ENCODE measurements at regions not wholly inside any gene's neighbourhood (a gene's known extent, or its start where the extent isn't known, plus 50 kb on each side); places are given as distances from the start of the nearest gene placed in this dataset.
"Not testable (repeated sequence)": the region's sequence is repeated elsewhere in the genome, so short reads cannot be mapped to it uniquely, and the experiment has no call there.

DNA sequence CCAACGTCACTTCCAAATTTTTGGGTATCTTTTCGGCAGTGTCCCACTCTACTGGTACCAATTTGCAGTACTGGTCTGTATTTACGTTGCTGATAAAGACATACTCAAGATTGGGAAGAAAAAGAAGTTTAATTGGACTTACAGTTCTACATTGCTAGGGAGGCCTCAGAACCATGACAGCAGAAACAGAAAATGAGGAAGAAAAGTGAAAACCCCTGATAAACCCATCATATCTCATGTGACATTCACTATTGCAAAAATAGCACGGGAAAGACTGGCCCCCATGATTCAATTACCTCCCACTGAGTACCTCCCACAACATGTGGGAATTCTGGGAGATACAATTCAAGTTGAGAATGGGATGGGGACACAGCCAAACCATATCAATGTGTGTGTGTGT is 364.0 kb upstream of the KCND2 start:
- Histone ChIP-seq H3K9me3 (no peaks in the 10 kb centered on the region), H3K4me1 (no peaks in the 10 kb centered on the region), H3K4me3 (no peak overlapping the region), H3K4me2 (no peak overlapping the region), H3K27ac (no peak overlapping the region)
- FAIRE-seq (no peak), ATAC-seq (no peak), DNase-seq (ENCODE audit: low read depth in 1 of 2, low spot score in 1 of 2) (no peak)
- no peak for TF ChIP-seq HOXB13 (CRISPR knock-in tag; IDR thresholded peaks at IDR 0.05; ENCODE audit: low read depth)
- no peak for TF ChIP-seq ZSCAN20 (CRISPR knock-in tag; IDR thresholded peaks at IDR 0.05)
- no peak for TF ChIP-seq CHD4 (IDR thresholded peaks at IDR 0.05; ENCODE audit: borderline replicate concordance)
- no peak for TF ChIP-seq RAD21 (conservative IDR thresholded peaks at IDR 0.05 in 1 of 2, IDR thresholded peaks at IDR 0.05 in 1 of 2)
- no peak for TF ChIP-seq EP300 (IDR thresholded peaks at IDR 0.05)
- no peak for TF ChIP-seq JUN (IDR thresholded peaks at IDR 0.05)
- TF ChIP-seq CHD2 (IDR thresholded peaks at IDR 0.05; ENCODE audit: low read length, partially characterized antibody) = no peak
- no peak for TF ChIP-seq ESRRA (IDR thresholded peaks at IDR 0.05; ENCODE audit: borderline replicate concordance, low read length)
- TF ChIP-seq, protein P1, sequence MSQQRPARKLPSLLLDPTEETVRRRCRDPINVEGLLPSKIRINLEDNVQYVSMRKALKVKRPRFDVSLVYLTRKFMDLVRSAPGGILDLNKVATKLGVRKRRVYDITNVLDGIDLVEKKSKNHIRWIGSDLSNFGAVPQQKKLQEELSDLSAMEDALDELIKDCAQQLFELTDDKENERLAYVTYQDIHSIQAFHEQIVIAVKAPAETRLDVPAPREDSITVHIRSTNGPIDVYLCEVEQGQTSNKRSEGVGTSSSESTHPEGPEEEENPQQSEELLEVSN (IDR thresholded peaks at IDR 0.05; ENCODE audit: borderline replicate concordance, low read depth) = no peak
- TF ChIP-seq POLR2AphosphoS2 (conservative IDR thresholded peaks at IDR 0.05; ENCODE audit: low read length) = no peak
- no peak for TF ChIP-seq NPAS2 (CRISPR knock-in tag; IDR thresholded peaks at IDR 0.05; ENCODE audit: borderline replicate concordance)
- no peak for TF ChIP-seq MAZ (IDR thresholded peaks at IDR 0.05; ENCODE audit: borderline replicate concordance, low read depth, low read length)
- no peak for TF ChIP-seq POLR2A (IDR thresholded peaks at IDR 0.05; ENCODE audit: low read length)
- TF ChIP-seq, protein P2, sequence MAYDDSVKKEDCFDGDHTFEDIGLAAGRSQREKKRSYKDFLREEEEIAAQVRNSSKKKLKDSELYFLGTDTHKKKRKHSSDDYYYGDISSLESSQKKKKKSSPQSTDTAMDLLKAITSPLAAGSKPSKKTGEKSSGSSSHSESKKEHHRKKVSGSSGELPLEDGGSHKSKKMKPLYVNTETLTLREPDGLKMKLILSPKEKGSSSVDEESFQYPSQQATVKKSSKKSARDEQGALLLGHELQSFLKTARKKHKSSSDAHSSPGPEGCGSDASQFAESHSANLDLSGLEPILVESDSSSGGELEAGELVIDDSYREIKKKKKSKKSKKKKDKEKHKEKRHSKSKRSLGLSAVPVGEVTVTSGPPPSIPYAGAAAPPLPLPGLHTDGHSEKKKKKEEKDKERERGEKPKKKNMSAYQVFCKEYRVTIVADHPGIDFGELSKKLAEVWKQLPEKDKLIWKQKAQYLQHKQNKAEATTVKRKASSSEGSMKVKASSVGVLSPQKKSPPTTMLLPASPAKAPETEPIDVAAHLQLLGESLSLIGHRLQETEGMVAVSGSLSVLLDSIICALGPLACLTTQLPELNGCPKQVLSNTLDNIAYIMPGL (CRISPR knock-in tag; IDR thresholded peaks at IDR 0.05; ENCODE audit: borderline replicate concordance) = no peak
- TF ChIP-seq, protein P3, sequence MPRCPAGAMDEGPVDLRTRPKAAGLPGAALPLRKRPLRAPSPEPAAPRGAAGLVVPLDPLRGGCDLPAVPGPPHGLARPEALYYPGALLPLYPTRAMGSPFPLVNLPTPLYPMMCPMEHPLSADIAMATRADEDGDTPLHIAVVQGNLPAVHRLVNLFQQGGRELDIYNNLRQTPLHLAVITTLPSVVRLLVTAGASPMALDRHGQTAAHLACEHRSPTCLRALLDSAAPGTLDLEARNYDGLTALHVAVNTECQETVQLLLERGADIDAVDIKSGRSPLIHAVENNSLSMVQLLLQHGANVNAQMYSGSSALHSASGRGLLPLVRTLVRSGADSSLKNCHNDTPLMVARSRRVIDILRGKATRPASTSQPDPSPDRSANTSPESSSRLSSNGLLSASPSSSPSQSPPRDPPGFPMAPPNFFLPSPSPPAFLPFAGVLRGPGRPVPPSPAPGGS (IDR thresholded peaks at IDR 0.05) = no peak
- no peak for TF ChIP-seq FOXS1 (CRISPR knock-in tag; IDR thresholded peaks at IDR 0.05)
- CTCF ChIA-PET = no interaction called here
- 2% methylated on average over 4 of the region's 4 CpGs for WGBS (ENCODE audit: missing lambda C conversion rate)
- POLR2A ChIA-PET = no interaction called here

DNA sequence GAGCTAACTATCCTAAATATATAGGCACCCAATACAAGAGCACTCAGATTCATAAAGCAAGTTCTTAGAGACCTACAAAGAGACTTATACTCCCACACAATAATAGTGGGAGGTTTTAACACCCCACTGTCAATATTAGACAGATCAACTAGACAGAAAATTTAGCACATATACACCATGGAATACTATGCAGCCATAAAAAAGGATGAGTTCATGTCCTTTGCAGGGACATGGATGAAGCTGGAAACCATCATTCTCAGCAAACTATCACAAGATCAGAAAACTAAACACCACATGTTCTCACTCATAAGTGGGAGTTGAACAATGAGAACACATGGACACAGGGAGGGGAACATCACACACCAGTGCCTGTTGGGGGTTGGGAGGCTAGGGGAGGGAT is 358.9 kb upstream of the KCND2 start:
- H3K4me3 ChIP-seq; ATAC-seq; FAIRE-seq; H3K4me2 ChIP-seq; DNase-seq (ENCODE audit: low read depth in 1 of 2, low spot score in 1 of 2); H3K4me1 ChIP-seq; CTCF ChIA-PET; H3K9me3 ChIP-seq; H3K27ac ChIP-seq; POLR2A ChIA-PET: not testable (repeated sequence)

DNA sequence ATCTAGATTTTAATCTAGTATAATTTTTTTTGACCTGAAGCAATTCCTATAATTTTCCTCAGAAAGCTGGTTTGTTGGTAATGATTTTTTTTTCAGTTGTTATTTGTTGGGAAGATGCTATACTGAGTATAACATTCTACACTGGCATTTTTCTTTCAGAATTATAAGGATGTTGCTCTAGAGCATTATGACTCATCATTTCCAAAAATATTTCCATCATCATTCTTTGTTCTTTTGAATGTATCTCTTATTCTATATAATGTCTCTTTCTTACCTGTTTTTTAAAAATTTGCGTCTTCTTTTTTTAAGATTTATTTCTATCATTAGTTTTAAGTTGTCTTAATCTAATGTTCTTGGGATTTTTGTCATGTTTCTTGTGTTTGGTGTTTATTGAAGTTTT is 356.5 kb upstream of the KCND2 start:
- DNase-seq (ENCODE audit: low read depth in 1 of 2, low spot score in 1 of 2) = no peak
- no peak overlapping the region for H3K4me2 ChIP-seq
- FAIRE-seq = no peak
- H3K9me3 ChIP-seq = no peaks in the 10 kb centered on the region
- WGBS (ENCODE audit: missing lambda C conversion rate) = 31% methylated on average over 1 of the region's 1 CpG
- H3K4me3 ChIP-seq = no peak overlapping the region
- H3K27ac ChIP-seq = no peak overlapping the region
- ChIA-PET CTCF (no interaction called here), POLR2A (no interaction called here)
- H3K4me1 ChIP-seq = no peaks in the 10 kb centered on the region
- TF ChIP-seq FOSL2 (IDR thresholded peaks at IDR 0.05) (no peak), FOSL2 (CRISPR knock-in tag; IDR thresholded peaks at IDR 0.05) (0 out of 2 replicates have a peak, but pooled peaks have one; percentile 26), NFE2L2 (conservative IDR thresholded peaks at IDR 0.05; ENCODE audit: low read length) (no peak)
- ATAC-seq = no peak

DNA sequence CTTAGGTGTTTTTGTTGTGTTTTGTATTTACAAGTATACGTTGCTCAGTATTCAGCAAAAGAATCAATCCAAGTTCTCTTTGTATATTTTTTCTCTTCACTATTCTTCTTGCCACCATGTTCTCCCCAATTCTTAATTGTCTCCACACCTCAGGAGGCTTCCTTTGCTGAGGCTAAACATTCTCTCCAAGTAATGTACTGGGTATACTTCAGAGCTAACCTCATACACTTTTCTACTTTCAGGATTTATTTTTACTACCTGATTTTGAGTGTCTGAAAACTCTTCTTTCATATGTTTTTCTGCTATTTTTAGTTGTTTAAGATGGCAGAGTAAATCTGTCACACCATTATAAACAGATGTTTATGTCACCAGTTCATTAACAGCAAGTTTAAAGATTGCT is 354.8 kb upstream of the KCND2 start:
- WGBS (ENCODE audit: missing lambda C conversion rate) = 6% methylated on average over 1 of the region's 1 CpG
- H3K4me1 ChIP-seq = no peaks in the 10 kb centered on the region
- no peak overlapping the region for H3K4me3 ChIP-seq
- TF ChIP-seq RARB (CRISPR knock-in tag; IDR thresholded peaks at IDR 0.05) (no peak), NFE2L2 (conservative IDR thresholded peaks at IDR 0.05; ENCODE audit: low read length) (no peak), MAZ (IDR thresholded peaks at IDR 0.05; ENCODE audit: borderline replicate concordance, low read depth, low read length) (no peak)
- no peak for DNase-seq (ENCODE audit: low read depth in 1 of 2, low spot score in 1 of 2)
- no peak overlapping the region for H3K4me2 ChIP-seq
- CTCF ChIA-PET = no interaction called here
- POLR2A ChIA-PET = no interaction called here
- H3K27ac ChIP-seq = no peak overlapping the region
- no peaks in the 10 kb centered on the region for H3K9me3 ChIP-seq
- no peak for FAIRE-seq
- no peak for ATAC-seq
